ENCODE measurements at regions not wholly inside any gene's neighbourhood (a gene's known extent, or its start where the extent isn't known, plus 50 kb on each side); places are given as distances from the start of the nearest gene placed in this dataset.
A peak's percentile ranks its signal among the peaks of the same experiment; 100 is the strongest.

DNA sequence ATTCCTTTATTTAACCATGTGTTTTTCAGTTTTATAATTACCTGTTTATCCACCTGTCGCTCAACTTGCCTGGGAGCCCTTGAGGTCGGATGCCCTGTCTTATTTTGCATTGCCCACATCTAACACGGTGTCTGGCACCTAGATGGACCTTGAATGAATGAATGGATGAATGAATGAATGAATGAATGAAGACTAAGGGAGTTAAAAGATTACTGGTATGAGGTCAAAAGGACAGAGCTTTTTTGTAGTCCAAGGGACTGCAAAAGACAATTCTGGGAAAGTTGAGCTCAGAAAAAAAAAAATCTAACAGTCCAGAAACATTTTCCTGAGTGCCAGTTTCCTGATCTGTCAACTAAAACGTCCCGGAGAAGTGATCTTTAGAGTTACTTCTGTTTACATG is 244.6 kb upstream of the MYOCD start:
- Mint-ChIP-seq H3K36me3 (ENCODE audit: insufficient read depth) (no peaks in the 10 kb centered on the region), H3K27me3 (peaks cover 3% of the 10 kb centered on the region), H3K27ac (no peak overlapping the region), H3K4me1 (ENCODE audit: low read depth) (peaks cover 9% of the 10 kb centered on the region), H3K4me3 (ENCODE audit: low read depth) (no peak overlapping the region), H3K9me3 (ENCODE audit: low read depth) (no peaks in the 10 kb centered on the region)
- no peak for DNase-seq (ENCODE audit: low spot score, unreplicated experiment)
- TF ChIP-seq, protein P1, sequence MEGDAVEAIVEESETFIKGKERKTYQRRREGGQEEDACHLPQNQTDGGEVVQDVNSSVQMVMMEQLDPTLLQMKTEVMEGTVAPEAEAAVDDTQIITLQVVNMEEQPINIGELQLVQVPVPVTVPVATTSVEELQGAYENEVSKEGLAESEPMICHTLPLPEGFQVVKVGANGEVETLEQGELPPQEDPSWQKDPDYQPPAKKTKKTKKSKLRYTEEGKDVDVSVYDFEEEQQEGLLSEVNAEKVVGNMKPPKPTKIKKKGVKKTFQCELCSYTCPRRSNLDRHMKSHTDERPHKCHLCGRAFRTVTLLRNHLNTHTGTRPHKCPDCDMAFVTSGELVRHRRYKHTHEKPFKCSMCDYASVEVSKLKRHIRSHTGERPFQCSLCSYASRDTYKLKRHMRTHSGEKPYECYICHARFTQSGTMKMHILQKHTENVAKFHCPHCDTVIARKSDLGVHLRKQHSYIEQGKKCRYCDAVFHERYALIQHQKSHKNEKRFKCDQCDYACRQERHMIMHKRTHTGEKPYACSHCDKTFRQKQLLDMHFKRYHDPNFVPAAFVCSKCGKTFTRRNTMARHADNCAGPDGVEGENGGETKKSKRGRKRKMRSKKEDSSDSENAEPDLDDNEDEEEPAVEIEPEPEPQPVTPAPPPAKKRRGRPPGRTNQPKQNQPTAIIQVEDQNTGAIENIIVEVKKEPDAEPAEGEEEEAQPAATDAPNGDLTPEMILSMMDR (IDR thresholded peaks at IDR 0.05; ENCODE audit: unreplicated experiment): no peak

DNA sequence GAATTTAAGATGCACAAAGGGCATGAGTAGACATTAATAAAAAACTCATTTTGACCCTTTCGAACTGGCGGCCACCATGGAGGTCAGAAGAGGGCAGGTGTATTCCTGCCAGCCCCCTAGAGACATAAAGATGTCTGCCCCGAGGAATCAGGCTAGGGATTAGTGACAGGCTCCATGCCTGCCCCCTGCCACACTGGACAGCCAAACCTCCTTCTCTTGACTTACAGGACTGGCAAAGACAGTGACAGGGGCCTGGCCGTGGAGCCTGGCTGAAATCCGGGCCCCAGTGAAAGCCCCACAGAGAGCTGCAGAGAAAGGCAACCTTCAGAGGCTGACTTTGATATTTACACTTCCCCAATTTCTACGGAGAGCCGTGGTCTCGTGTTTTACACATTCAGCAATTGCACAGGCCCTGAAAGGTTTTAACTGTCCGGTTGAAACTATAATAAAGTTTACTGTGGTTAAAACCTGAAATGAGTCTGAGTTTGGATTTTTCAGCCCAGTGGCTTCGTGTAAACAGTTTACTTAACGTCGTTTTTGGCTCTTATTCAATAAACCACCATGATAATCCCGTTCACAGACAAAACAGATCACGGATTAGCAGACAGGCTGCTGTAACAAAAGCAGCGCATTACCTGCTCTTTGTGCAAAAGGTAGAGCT is 243.9 kb upstream of the MYOCD start:
- Mint-ChIP-seq H3K4me3 (ENCODE audit: low read depth) (no peak overlapping the region), H3K9me3 (ENCODE audit: low read depth) (no peaks in the 10 kb centered on the region), H3K27me3 (peaks cover 3% of the 10 kb centered on the region), H3K4me1 (ENCODE audit: low read depth) (peaks cover 9% of the 10 kb centered on the region), H3K36me3 (ENCODE audit: insufficient read depth) (no peaks in the 10 kb centered on the region), H3K27ac (peak overlapping the region; percentile 54)
- DNase-seq (ENCODE audit: low spot score, unreplicated experiment): no peak
- TF ChIP-seq, protein P1 (IDR thresholded peaks at IDR 0.05; ENCODE audit: unreplicated experiment): no peak

DNA sequence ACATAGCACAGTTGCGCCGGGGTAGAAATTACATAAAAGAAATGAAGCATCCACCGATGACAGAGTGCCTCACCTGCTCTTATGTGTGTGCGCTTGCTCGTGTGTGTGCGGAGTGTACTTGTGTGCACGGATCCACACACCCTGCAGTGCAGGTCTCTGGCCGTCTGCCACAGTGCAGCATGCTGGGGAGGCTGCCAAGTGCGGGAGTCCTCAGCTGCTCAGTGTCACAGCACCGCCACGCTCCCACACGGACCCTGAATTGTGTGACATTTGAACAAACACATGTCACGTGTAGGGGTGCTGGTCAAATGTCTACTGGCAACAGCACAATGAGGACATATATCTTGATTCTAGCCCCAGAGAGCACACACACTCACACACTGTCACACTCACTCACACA is 243.0 kb upstream of the MYOCD start:
- Mint-ChIP-seq H3K27me3 (peaks cover 3% of the 10 kb centered on the region), H3K36me3 (ENCODE audit: insufficient read depth) (no peaks in the 10 kb centered on the region), H3K9me3 (ENCODE audit: low read depth) (no peaks in the 10 kb centered on the region), H3K4me3 (ENCODE audit: low read depth) (no peak overlapping the region), H3K4me1 (ENCODE audit: low read depth) (peaks cover 9% of the 10 kb centered on the region), H3K27ac (no peak overlapping the region)
- DNase-seq (ENCODE audit: low spot score, unreplicated experiment): no peak
- TF ChIP-seq, protein P1 (IDR thresholded peaks at IDR 0.05; ENCODE audit: unreplicated experiment): no peak

DNA sequence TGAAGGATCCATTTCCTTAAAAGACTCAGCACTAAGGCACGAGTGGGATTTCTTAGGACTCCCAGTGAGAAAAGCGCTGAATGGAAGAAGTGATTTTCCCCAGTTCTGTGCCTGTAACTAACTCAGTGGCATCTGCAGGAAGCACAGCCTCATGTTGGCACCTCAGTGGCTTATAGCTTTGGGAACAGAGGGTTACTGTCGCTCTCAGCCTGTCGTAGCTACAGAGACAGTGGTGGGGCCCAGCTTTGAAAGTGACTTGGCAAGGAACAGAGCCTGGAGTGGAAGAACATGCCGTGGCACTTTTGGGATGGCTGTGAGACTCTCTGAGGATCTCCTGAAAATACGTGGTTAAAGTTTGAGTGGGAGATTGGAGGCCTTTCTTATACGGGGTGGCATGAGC is 242.4 kb upstream of the MYOCD start:
- H3K4me1 Mint-ChIP-seq (ENCODE audit: low read depth): peaks cover 9% of the 10 kb centered on the region
- H3K27ac Mint-ChIP-seq: no peak overlapping the region
- no peak overlapping the region for H3K4me3 Mint-ChIP-seq (ENCODE audit: low read depth)
- H3K36me3 Mint-ChIP-seq (ENCODE audit: insufficient read depth): no peaks in the 10 kb centered on the region
- no peak for DNase-seq (ENCODE audit: low spot score, unreplicated experiment)
- H3K27me3 Mint-ChIP-seq: peaks cover 3% of the 10 kb centered on the region
- TF ChIP-seq, protein P1 (IDR thresholded peaks at IDR 0.05; ENCODE audit: unreplicated experiment): no peak
- H3K9me3 Mint-ChIP-seq (ENCODE audit: low read depth): no peaks in the 10 kb centered on the region

DNA sequence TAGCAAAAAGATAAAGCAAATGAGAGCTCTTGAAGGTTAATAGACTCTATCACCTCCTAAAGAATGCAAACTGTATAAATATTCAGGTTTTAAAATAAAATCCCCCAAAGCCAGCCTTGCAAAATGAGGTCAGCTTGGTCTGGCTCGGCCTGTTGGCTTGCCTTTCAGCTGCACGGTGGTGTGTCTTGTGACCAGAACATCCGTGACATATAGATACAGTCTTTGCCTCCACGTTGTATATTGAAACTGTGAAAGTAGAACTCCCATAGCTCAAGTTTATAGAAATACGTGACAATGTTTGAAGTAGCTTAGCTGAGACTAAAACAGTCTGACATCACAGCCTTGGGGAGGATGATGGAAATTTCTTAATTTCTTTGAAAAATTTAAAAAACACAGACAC is 236.6 kb upstream of the MYOCD start:
- Mint-ChIP-seq H3K27ac (no peak overlapping the region), H3K36me3 (ENCODE audit: insufficient read depth) (no peaks in the 10 kb centered on the region), H3K9me3 (ENCODE audit: low read depth) (no peaks in the 10 kb centered on the region), H3K4me1 (ENCODE audit: low read depth) (no peaks in the 10 kb centered on the region), H3K27me3 (peaks cover 14% of the 10 kb centered on the region), H3K4me3 (ENCODE audit: low read depth) (no peak overlapping the region)
- no peak for DNase-seq (ENCODE audit: low spot score, unreplicated experiment)
- TF ChIP-seq, protein P1 (IDR thresholded peaks at IDR 0.05; ENCODE audit: unreplicated experiment): no peak
